COLO829 (cell line): ENCODE measurements at regions not wholly inside any gene's neighbourhood (a gene's known extent, or its start where the extent isn't known, plus 50 kb on each side); places are given as distances from the start of the nearest gene placed in this dataset.

Source experiments
- DNase-seq: peaks from one replicate; pipeline ENCODE4 v3.0.0; 2012; ENCODE audit warnings: low spot score

DNA sequence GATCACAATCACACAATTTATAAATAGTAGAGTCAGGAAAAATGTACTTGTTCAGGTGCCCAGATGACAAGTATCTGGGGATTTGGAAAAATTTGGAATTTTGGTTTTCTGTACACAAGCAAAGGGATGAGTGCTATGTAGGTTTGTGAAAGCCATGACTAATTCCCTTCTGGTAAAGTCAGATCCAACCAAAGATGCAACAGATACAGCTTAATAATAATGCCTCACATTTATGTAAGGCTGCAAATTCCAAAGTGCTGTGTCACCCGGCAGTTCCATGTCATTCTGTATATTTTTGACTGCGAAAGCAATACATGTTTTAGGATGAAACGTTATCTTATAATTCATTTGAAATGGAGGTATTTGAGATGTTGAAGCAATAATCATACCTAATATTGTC is 102.7 kb upstream of the AGBL1 start:
- DNase-seq, result peak; percentile 90

DNA sequence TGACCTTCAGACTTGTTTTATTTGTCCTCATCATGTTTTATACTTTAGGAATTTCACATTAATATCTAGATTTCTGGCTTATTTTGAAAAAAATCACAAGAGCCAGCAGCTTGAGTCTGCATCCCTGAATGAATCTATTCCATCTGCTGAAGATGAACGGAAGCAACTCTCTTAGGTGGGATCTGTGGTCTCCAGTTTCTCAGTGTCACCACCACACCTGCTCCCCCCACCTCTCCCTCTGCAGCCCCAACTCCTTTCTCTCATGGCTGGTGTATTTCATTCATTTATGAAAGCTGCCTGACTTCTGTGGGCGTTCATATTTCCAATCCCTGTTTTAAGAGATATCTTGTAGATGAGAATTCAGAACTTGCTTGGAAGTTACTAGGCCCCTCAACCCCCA is 102.1 kb upstream of the AGBL1 start:
- DNase-seq, result no peak

DNA sequence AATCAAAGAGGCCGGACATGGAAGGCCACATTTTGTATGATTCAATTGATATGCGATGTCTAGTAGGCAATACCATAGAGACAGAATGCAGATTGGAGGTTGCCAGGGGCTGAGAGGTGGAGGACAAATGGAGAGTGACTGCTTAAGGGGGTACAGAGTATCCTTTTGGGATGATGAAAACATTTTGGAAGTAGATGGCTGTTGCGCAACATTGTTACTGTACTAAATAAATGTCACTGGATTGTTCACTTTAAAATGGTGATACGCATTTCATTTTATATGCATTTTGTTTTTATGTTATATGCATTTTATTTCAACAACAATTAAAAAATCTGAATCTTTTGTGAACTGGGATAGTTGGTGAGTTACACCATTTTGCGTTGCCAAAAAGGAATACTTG is 99.7 kb upstream of the AGBL1 start:
- no peak for DNase-seq

DNA sequence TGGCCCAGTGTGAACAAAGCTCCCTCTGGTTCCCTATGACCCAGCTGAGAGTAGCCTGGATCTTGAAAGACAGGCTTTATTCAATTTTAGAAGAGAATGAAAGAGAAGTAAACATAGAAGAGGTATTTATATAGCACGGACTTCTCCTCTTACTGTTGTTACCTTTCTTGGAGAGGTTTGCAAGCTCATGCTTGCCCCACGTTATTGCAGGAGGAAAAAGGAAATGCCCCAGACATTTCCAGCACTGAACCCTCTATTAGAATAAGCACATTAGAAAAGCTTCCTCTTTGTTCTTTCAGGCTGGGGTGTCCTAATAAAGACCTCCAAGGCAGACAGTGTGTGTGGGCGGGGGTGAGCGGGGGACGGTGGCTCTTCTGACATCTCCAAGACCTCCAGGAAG is 98.7 kb upstream of the AGBL1 start:
- DNase-seq, result no peak

DNA sequence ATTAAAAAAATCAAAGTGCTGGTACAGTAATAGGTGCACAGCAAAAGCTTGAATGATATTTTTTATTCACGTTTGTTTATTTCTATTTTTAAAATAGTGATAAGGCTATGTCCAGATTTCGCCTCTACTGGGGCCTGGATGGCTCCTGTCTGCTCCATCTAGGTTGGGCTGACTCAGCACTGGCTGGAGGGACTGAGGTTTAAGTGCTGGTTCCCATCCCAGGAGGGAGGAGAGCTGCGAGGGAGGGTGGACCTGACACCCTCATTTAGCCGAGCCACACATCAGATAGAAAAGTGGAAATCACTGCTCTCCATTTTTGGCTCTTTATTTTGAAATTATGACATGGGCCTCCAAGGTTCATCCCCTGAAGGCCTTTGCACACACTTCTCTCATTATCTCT is 95.4 kb upstream of the AGBL1 start:
- DNase-seq, result no peak

DNA sequence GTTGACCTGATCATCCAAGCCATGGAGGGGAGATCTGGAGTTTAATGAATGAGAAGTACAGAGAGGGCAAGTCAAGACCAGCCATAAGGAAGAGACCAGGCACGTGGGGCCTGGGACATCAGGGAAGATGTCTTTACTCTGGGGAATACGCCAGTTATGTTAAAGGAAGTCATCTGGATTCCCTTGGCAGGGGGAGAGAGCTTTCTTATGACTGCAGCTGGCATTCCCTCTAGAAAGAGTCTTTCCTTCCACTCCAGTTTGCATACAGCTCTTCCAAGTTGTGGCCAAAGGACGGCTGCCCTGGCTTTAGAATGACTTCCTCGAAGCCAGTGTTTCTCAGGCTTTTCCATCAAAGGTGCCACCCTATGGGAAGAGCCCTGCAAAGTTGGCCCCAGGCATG is 93.6 kb upstream of the AGBL1 start:
- no peak for DNase-seq

DNA sequence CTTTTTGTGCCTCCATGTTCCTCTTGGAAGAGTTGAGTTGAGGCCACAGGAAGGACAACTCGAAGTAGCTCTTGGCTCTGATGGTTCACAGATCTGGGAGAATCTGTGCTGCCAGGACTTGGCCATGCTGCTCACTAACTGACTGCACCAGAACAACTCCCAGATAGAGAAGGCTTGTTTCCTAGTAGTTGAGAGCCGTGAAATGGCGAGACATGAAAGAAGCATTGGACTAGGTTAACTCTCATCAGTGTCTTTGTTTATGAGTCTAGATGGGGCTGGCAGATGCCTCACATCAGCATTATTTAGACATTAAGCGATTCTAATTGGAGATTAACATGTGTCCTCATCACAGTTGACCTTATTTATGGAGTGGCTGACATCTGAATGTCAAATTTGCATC is 92.9 kb upstream of the AGBL1 start:
- no peak for DNase-seq

DNA sequence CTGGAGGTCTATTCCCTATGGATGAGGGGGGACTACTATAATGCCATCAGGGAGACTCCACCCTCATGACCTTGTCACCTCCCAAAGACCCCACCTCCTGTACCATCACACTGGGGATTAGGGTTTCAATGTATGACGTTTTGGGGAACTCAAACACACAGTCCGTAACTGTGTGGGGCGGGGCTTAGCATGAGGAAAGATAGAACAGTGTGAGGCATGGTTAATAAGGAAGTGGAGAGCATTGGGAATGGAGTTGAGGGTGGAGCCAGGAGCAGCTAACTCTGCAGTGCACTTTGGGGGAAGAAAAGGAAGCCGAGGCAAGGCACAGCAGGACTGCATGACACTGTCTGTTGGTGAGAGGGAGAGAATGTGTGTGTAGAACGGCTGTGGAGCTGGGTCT is 90.9 kb upstream of the AGBL1 start:
- DNase-seq, result no peak

DNA sequence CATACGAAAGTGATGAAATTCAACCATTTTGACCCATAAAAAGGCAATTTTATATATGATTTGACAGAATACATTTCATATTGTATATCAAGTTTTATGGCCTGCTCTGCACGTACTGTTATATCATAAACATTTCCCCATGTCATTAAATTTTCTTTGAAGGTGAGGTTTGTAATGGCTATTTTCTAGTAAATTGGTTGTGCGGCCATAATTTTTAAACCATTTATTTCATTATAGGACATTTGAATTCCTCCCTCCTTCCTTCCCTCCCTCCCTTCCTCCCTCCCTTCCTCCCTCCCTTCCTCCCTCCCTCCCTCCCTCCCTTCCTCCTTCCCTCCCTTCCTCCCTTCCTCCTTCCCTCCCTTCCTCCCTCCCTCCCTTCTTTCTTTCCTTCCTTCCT is 87.4 kb upstream of the AGBL1 start:
- DNase-seq, result no peak

DNA sequence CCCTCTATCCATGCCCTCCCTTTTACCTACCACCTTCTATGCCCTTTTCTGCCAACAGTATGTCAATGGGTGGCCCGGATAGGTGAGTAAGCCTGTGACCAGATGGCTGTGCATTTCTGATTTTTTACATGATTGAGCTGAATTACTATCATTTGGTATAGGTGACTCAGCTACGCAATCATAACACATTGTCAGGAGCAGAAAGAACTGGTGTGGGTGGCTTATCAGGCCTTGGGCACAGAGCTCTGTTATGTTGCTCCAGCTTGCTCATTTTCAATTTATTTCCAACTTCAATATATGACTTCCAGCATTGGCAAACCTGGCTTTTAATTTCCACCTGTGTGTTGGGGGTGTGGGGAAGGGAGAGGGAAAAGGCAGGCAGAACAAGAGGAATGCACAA is 86.6 kb upstream of the AGBL1 start:
- no peak for DNase-seq

DNA sequence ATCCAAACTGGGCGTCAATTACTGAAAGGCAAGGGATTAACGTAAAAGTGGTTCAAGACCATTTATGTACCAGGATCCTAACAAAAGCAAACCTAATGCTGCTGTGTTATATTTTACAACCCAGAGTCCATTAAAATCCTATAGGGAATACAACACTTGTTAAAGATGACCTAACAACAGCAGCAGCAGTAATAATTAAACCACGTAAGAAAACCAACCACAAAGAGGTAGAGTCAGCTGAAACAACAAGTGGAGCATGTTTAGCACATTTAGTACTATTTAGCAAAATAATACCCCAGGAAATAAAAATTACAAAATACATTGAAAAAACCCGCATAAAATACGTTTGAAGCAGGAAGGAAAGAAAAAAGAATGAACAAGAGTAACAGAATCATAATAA is 82.1 kb upstream of the AGBL1 start:
- DNase-seq, result no peak

DNA sequence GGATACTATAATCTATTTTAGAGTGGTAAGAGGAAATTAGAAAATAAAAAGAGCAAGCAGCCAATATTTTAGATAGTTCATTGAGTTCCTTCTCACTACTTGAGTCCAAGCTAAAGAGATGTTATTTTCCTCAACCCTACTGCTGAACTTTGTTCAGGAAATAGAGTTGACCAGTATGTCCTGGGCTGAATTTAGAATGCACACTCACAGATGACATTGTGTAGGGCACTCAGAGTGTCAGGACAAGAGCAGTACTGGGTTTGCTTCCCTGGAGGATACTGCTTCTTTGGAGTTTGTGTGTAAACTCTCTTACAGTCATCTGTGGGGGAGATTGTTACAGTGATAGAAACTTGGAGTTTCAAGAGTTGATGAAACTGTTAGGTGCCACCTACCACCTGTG is 80.0 kb upstream of the AGBL1 start:
- DNase-seq, result no peak

DNA sequence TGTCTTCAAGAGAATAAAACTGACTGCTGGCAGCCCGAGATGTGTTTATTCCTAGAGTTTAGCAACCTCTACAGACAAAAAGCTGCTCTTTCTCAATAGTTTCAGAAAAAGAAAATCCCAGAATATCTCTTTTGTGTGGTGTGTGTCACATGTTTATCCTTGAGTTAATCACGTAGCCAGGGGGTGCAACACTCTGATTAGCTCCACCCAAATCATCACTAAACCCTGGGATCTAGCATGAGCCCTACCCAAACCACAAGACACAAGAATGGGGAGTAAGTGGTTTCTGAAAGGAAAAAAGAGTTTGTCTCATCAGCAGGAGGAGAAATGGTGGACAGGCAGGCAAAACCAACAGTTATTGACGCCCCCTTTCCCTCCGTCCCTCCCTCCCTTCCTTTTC is 78.5 kb upstream of the AGBL1 start:
- peak; percentile 96 for DNase-seq

DNA sequence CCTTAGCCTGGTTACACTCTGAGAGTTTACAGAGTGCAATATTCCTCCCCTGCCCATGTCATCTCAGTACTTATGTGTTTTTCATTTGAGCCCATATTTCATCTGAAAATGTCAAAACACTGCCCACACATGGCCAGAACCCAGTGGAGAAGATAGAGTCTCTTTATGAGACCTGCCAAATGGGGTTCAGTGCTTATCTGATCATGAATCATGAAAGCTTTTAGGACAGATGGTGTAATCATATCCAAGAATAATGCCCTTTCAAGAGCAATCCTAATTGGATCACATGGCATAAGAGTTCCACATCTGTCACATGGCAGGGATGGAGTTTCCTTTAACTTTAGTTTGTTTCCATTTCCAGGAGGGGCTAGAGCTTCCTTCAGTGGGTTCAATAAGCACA is 77.2 kb upstream of the AGBL1 start:
- peak; percentile 91 for DNase-seq

DNA sequence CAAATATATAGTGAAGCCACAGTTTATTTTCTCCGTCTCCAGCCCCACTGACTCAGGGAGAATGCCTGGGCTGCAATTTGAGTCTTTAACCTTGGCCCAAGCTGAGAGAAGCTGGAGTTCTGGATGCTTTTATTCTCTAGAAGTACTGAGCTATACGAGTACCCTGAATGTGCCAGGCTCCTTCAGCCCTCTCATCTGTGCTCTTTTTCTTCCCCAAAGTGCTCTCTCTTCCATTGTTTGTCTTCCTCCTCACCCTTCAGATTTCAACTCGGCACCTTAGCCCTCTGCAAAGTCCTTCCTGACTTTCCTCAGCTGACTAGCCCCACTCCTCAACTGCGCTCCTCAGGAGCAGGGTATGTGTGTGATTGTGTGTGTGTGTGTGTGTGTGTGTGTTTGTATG is 75.6 kb upstream of the AGBL1 start:
- no peak for DNase-seq

DNA sequence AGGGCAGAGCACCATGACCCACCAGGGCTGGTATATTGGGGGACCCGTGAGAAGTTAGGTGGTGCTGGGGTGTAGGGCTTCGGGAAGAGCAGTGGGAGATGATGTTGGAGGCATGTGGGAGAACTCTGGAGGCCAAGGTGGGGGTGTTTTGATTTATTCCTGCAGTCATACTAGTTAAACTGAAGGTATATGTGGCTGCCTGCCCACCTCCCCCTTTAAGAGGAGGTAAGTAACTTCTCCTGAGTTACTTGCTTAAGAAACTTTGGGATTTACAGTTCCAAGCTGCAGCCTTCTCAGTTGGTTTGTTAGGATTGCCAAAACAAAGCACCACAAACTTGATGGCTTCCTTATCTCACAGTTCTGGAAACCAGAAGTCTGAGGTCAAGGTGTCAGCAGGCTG is 73.1 kb upstream of the AGBL1 start:
- no peak for DNase-seq

DNA sequence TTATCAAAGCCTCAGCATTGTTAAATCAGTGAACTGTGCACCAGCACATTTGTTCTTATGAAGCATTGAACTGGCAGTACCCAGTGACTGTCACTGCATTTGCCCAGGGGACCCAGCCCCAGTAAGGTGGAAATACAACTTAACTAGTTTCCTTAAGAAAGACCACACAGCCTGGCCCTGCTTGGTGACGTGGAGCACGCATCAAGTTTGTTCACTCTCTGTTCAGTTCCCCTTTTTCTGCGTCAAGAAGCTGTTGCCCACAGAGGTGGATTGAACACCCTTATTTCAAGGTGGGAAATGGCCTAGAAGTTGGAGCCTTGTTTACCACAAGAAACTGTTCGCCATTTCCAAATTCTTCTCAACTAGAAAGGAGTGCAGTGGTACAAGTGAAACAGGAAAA is 69.9 kb upstream of the AGBL1 start:
- DNase-seq, result no peak

DNA sequence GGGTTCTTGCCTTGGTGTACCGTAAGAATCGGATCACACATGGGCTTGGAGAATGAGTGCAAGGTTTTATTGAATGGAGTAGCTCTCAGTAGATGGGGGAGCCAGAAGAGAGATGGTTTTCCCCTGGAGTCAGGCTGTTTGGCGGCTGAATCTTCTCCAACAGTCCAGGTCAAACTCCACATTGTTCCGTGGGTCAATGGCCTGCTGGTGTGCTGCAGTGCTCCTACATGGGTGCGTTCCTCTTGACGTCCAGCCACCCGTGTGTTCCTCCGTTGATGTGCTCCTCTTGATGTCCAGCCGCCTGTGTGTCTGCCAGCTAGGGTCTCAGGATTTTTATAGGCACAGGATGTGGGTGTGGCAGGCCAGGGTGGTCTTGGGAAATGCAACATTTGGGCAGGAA is 69.3 kb upstream of the AGBL1 start:
- no peak for DNase-seq

DNA sequence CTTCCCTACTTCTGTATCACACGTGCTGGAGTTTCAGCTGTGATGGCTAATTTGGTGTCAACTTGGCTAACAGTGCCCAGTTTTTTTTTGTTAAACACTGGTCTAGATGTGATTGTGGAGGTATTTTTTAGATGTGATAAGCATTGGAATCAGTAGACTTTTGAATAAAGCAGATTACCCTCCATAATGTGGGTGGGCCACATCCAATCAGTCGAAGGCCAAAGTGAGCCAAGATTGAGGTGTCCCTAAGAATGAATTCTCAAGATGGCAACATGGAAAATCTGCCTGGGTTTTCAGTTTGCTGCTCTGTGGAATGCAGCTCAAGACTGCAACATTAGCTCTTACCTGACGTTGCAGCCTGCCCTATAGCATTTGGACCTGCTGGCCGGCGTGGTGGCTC is 68.8 kb upstream of the AGBL1 start:
- no peak for DNase-seq

DNA sequence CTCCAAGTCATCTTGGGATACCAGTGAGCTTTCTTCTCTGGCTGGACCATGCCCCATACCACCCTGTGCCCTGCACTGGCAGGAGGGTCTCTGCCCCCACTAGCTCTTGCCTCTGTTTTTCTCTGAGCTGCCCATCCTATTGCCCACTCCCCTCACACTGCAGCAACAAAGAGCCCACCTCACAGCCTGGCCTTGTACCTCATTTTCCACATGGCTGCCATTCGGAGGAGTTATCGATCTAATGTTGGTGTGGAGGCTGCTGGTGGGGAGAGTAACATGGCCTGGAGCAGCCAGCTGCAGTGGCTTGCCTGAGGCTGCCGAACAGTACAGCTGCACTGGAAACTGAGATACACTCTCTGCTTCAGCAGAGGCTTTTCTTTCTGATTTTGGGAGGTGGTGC is 65.7 kb upstream of the AGBL1 start:
- no peak for DNase-seq

DNA sequence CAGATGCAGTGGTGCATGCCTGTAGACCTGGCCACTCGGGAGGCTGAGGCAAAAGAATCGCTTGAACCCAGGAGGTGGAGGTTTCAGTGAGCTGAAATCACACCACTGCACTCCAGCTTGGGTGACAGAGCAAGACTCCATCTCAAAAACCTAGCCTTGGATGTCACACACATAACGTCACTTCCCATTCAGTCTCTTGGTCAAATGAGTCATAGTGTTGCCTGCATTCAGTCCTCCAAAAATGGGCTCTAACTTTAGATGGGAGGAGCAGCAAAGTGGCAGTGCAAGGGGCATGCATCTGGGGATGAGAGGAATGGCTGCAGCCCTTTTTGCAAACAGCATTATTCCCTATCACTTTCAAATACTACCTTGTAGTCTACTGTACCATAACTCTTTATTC is 62.9 kb upstream of the AGBL1 start:
- no peak for DNase-seq

DNA sequence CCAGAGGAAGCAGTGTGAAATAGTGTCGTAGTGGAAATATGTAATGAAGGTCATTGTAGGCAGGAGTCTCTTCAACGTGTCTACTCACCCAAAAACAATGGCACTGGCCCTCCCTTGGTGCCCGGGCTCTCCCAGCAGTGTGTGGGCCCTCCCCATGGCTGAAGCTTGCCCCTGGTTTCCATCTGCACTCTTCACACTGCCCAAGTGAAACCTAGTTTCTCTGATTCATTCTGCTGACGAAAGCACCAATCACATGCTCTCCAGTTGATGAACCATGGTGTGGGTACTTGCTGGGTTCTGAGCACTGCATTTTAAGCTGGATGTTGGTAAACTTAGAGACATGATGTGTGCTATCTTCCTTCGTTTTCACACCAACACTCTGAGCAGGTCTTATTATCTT is 61.0 kb upstream of the AGBL1 start:
- DNase-seq, result no peak

DNA sequence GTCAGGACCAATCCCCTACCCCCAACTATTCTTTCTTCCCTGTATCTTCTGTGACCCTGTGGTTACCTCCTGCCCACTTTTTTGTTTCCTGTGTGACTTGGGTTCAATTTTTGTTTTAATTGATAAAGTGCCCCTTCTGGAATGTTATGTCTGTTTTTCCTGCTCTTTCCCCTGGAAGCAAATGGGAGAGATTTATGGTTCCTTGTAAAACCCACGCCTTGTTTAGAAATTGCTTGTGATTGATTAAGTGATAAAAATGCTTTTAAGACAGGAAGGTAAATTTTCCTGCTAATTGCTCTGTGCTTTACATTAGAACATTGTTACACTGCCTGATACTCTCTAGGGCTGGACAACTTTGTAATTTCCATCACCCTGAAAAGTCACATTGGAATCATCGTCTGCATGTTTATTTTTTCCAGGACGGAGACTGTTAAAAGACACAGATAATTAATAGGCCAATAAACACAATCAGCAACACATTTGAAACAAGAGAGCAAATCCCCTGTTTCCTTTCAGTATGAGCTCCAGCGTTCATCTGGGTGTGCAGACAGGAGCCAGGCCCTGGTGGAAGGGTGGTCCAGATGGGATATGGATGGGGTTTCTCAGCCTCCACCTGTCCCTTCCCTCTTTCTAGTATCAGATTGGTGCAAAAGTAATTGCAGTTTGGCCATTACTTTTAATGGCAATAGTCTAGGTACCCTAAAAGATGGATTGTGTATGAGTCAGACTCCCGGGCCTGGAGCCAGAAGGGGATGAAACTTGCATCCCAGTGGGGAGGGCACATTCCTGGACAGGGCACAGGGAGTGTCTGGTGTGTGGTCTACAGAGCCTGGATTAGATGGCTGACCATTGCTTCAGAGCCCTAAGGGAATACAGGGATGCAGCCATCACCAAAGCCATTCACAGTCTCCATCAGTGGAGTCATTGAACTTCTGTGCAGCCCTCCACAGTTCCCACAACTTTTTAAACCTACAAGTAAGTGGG is 58.1 kb upstream of the AGBL1 start:
- DNase-seq, result peak; percentile 68

DNA sequence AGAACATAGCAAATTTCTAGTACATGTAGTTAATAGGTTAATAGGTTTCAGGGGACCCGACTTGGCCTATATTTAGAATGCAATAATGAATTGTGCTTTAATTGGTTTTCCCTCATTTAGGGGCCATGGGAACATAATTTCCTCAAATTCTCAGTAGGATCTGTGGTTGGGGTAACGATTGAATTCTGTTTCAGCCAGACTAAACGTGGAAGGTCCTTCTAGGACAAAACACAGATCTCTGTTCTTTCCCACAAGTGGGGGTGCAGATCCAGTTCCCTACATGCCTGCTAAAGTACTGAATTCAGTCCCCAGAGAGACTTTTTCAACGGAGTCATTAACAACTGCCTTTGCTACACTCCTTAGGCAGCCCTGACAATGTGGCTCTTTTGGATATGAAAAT is 50.7 kb upstream of the AGBL1 start:
- DNase-seq, result no peak
